CD4-positive, CD25-positive, alpha-beta regulatory T cell (primary cell): ENCODE measurements at regions not wholly inside any gene's neighbourhood (a gene's known extent, or its start where the extent isn't known, plus 50 kb on each side); places are given as distances from the start of the nearest gene placed in this dataset.

Experiments used
- ATAC-seq, 2 donors: fragments of 150-1000 bp; cut with Tn5 transposase; one replicate each; pipeline ENCODE4 v1.10.0; 2021; ENCODE audit warnings: low read depth in 2 of 2, moderate number of reproducible peaks in 2 of 2, moderate library complexity in 1 of 2
- DNase-seq, 3 donors: peaks; one replicate each; pipeline versions ENCODE4 v3.0.0 to v3.0.0-alpha.2; 2012 to 2022; ENCODE audit warnings: mixed read lengths in 1 of 3
- H3K27ac ChIP-seq: one replicate; pipeline ENCODE4 v1.7.0; 2013; ENCODE audit warnings: mild to moderate bottlenecking, low read length; ENCODE audit not compliant: insufficient read depth, poor library complexity, severe bottlenecking
- H3K27me3 ChIP-seq: one replicate; pipeline ENCODE4 v1.7.0; 2013; ENCODE audit warnings: low read length; ENCODE audit not compliant: control insufficient read depth, insufficient read depth
- H3K36me3 ChIP-seq: one replicate; pipeline ENCODE4 v1.7.0; 2013; ENCODE audit warnings: mild to moderate bottlenecking, low read length, moderate library complexity; ENCODE audit not compliant: control insufficient read depth, insufficient read depth
- H3K4me1 ChIP-seq: 2 replicates; pipeline ENCODE4 v1.7.0; 2013; ENCODE audit warnings: mild to moderate bottlenecking, low read length; ENCODE audit not compliant: insufficient read depth, control insufficient read depth, poor library complexity, severe bottlenecking
- H3K4me3 ChIP-seq: one replicate; pipeline ENCODE4 v1.7.0; 2013; ENCODE audit warnings: low read depth, mild to moderate bottlenecking, low read length, moderate library complexity
- H3K9me3 ChIP-seq, 2 experiments: 1 replicate in 1 of 2; 2 replicates in 1 of 2; pipeline ENCODE4 v1.7.0; 2013; ENCODE audit warnings: low read length in 2 of 2, mild to moderate bottlenecking in 1 of 2, moderate library complexity in 1 of 2; ENCODE audit not compliant: control insufficient read depth in 2 of 2
- H3K27ac Mint-ChIP-seq, 3 donors: one replicate each; pipeline ENCODE4 v1.8.0; 2020 to 2022; ENCODE audit warnings: mild to moderate bottlenecking in 3 of 3, mixed read lengths in 3 of 3, moderate library complexity in 2 of 3
- H3K27me3 Mint-ChIP-seq: one replicate; pipeline ENCODE4 v1.8.0; 2022; ENCODE audit warnings: mild to moderate bottlenecking, mixed read lengths
- H3K36me3 Mint-ChIP-seq: one replicate; pipeline ENCODE4 v1.8.0; 2020; ENCODE audit warnings: mixed read lengths
- H3K4me1 Mint-ChIP-seq, 4 donors: one replicate each; pipeline ENCODE4 v1.8.0; 2020 to 2022; ENCODE audit warnings: mixed read lengths in 4 of 4, mild to moderate bottlenecking in 1 of 4
- H3K4me3 Mint-ChIP-seq, 4 donors: one replicate each; pipeline ENCODE4 v1.8.0; 2020 to 2022; ENCODE audit warnings: mild to moderate bottlenecking in 4 of 4, mixed read lengths in 4 of 4, moderate library complexity in 3 of 4
- H3K9me3 Mint-ChIP-seq, 7 donors: one replicate each; pipeline ENCODE4 v1.8.0; 2020 to 2022; ENCODE audit warnings: mixed read lengths in 7 of 7, mild to moderate bottlenecking in 3 of 7, moderate library complexity in 2 of 7

- Histone ChIP-seq H3K9me3 (no peaks in the 10 kb centered on the region), H3K4me3 (no peak overlapping the region), H3K27ac (no peak overlapping the region), H3K27me3 (no peaks in the 10 kb centered on the region), H3K4me1 (no peaks in the 10 kb centered on the region), H3K36me3 (no peaks in the 10 kb centered on the region)
- Mint-ChIP-seq H3K4me1 (no peaks in the 10 kb centered on the region), H3K27ac (no peak overlapping the region), H3K9me3 (peaks cover 0 to 1% (median 0%) of the 10 kb centered on the region in 7 donors), H3K27me3 (no peaks in the 10 kb centered on the region), H3K36me3 (no peaks in the 10 kb centered on the region), H3K4me3 (no peak overlapping the region)
- DNase-seq, result no peak
- ATAC-seq, result no peak
These were observed 430.0 kb downstream of the FAM181B start for GRCh38 chr11:82303671-82304070.

GRCh38 chr11:82288471-82288870 is 445.2 kb downstream of the FAM181B start:
- H3K27ac ChIP-seq, result no peak overlapping the region
- no peak overlapping the region for H3K4me3 ChIP-seq
- no peaks in the 10 kb centered on the region for H3K9me3 ChIP-seq
- no peaks in the 10 kb centered on the region for H3K27me3 Mint-ChIP-seq
- no peaks in the 10 kb centered on the region for H3K4me1 ChIP-seq
- no peak for ATAC-seq
- H3K36me3 Mint-ChIP-seq, result no peaks in the 10 kb centered on the region
- DNase-seq, result no peak
- H3K9me3 Mint-ChIP-seq, result peaks cover 0 to 4% (median 3%) of the 10 kb centered on the region in 7 donors
- no peak overlapping the region for H3K27ac Mint-ChIP-seq
- no peaks in the 10 kb centered on the region for H3K36me3 ChIP-seq
- no peaks in the 10 kb centered on the region for H3K27me3 ChIP-seq
- no peaks in the 10 kb centered on the region for H3K4me1 Mint-ChIP-seq
- H3K4me3 Mint-ChIP-seq, result no peak overlapping the region

GRCh38 chr11:82270870-82271269 is 462.8 kb downstream of the FAM181B start:
- no peaks in the 10 kb centered on the region for H3K4me1 ChIP-seq
- no peak overlapping the region for H3K27ac ChIP-seq
- H3K9me3 ChIP-seq, result no peaks in the 10 kb centered on the region
- H3K27me3 Mint-ChIP-seq, result peaks cover 4% of the 10 kb centered on the region
- DNase-seq (no peak), ATAC-seq (no peak)
- H3K36me3 Mint-ChIP-seq, result no peaks in the 10 kb centered on the region
- no peaks in the 10 kb centered on the region for H3K4me1 Mint-ChIP-seq
- H3K9me3 Mint-ChIP-seq, result peaks cover 0 to 10% (median 2%) of the 10 kb centered on the region in 7 donors
- H3K36me3 ChIP-seq, result no peaks in the 10 kb centered on the region
- no peaks in the 10 kb centered on the region for H3K27me3 ChIP-seq
- no peak overlapping the region for H3K4me3 ChIP-seq
- no peak overlapping the region for H3K4me3 Mint-ChIP-seq
- H3K27ac Mint-ChIP-seq, result no peak overlapping the region

DNA sequence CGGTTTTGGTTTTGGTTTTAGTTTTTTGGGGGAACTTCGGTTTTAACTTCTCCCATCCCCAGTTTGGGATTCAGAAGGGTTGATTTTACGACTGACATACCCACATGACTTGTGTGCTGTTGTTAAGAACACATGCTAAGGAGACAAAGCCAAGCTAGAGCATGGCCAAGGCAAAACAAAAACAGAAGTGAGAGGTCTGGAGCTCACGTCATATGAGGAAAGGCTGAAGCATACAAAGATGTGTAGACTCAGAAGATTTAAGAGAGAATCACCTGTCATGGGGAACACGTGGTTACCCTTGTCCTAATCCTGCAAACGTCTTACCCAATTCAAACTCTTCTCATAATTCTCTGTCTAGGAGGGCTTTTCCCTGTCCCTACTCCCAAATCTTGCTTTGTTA is 465.0 kb downstream of the FAM181B start:
- Mint-ChIP-seq H3K27ac (no peak overlapping the region), H3K9me3 (peaks cover 0 to 5% (median 2%) of the 10 kb centered on the region in 7 donors), H3K36me3 (no peaks in the 10 kb centered on the region), H3K27me3 (peaks cover 4% of the 10 kb centered on the region), H3K4me3 (no peak overlapping the region), H3K4me1 (no peaks in the 10 kb centered on the region)
- Histone ChIP-seq H3K9me3 (no peaks in the 10 kb centered on the region), H3K4me3 (no peak overlapping the region), H3K4me1 (no peaks in the 10 kb centered on the region), H3K36me3 (no peaks in the 10 kb centered on the region), H3K27me3 (no peaks in the 10 kb centered on the region), H3K27ac (no peak overlapping the region)
- DNase-seq (no peak), ATAC-seq (no peak)

DNA sequence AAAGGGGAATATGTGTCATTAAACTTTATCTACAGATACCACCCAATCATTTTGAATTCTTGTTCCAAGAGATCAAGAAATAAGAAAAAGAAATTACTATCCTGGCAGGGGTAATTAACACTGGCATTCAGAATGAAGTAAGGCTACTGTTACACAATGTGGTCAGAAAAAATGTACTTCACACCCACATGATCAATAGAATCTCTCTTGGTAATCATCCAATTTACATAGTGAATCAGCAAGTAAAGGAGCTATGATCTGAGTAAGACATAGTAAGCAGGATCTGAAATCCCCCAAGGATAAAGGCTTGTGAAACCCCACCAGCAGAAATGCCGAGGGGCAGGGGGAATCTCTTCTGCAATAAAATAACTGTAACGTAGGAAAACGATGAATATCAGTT is 466.5 kb downstream of the FAM181B start:
- no peak overlapping the region for H3K4me3 ChIP-seq
- H3K36me3 ChIP-seq, result no peaks in the 10 kb centered on the region
- no peaks in the 10 kb centered on the region for H3K9me3 ChIP-seq
- no peak for ATAC-seq
- peaks cover 0 to 7% (median 0%) of the 10 kb centered on the region in 7 donors for H3K9me3 Mint-ChIP-seq
- no peaks in the 10 kb centered on the region for H3K4me1 Mint-ChIP-seq
- H3K4me3 Mint-ChIP-seq, result no peak overlapping the region
- H3K27me3 Mint-ChIP-seq, result peaks cover 2% of the 10 kb centered on the region
- DNase-seq, result no peak
- H3K4me1 ChIP-seq, result no peaks in the 10 kb centered on the region
- H3K27ac Mint-ChIP-seq, result no peak overlapping the region
- no peaks in the 10 kb centered on the region for H3K36me3 Mint-ChIP-seq
- no peaks in the 10 kb centered on the region for H3K27me3 ChIP-seq
- H3K27ac ChIP-seq, result no peak overlapping the region

DNA sequence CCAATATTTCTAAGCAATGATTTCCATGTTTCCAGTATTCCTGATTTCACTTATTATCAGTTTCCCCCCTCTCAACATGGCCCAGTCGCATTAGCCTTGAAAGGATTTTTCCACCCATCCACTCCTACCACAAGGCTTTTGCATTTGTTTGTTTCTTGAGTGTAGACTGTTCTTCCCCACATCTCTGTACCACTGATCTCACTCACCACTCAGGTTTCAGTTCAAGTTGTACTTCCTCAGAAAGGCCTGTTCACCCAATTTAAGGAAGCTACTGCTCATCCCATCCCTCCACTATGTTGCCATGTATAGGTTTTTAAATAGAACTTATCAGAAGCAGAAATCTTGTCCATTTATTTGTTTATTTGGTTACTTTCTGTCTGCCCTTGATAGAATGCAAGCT is 472.3 kb downstream of the FAM181B start:
- no peak for DNase-seq
- H3K4me1 Mint-ChIP-seq, result no peaks in the 10 kb centered on the region
- no peak for ATAC-seq
- H3K27me3 Mint-ChIP-seq, result no peaks in the 10 kb centered on the region
- H3K36me3 ChIP-seq, result no peaks in the 10 kb centered on the region
- H3K27ac Mint-ChIP-seq, result no peak overlapping the region
- no peaks in the 10 kb centered on the region for H3K4me1 ChIP-seq
- no peak overlapping the region for H3K4me3 Mint-ChIP-seq
- no peaks in the 10 kb centered on the region for H3K27me3 ChIP-seq
- no peaks in the 10 kb centered on the region for H3K36me3 Mint-ChIP-seq
- peaks cover 0 to 8% (median 1%) of the 10 kb centered on the region in 7 donors for H3K9me3 Mint-ChIP-seq
- H3K4me3 ChIP-seq, result no peak overlapping the region
- no peak overlapping the region for H3K27ac ChIP-seq
- H3K9me3 ChIP-seq, result no peaks in the 10 kb centered on the region

GRCh38 chr11:82250047-82250446 is 483.6 kb downstream of the FAM181B start:
- Mint-ChIP-seq H3K27ac (no peak overlapping the region), H3K9me3 (peaks cover 0 to 4% (median 1%) of the 10 kb centered on the region in 7 donors)

GRCh38 chr11:82246926-82247325 is 486.7 kb downstream of the FAM181B start:
- Histone ChIP-seq H3K27ac (no peak overlapping the region), H3K36me3 (no peaks in the 10 kb centered on the region), H3K4me1 (no peaks in the 10 kb centered on the region), H3K9me3 (no peaks in the 10 kb centered on the region), H3K27me3 (no peaks in the 10 kb centered on the region), H3K4me3 (no peak overlapping the region)
- DNase-seq (no peak), ATAC-seq (no peak)
- Mint-ChIP-seq H3K27me3 (no peaks in the 10 kb centered on the region), H3K4me1 (no peaks in the 10 kb centered on the region), H3K9me3 (peaks cover 0 to 4% (median 0%) of the 10 kb centered on the region in 7 donors), H3K27ac (no peak overlapping the region), H3K36me3 (no peaks in the 10 kb centered on the region), H3K4me3 (no peak overlapping the region)

More at GRCh38 chr11:82250047-82250446, 483.6 kb downstream of the FAM181B start:
- no peaks in the 10 kb centered on the region for H3K27me3 Mint-ChIP-seq
- H3K36me3 ChIP-seq, result no peaks in the 10 kb centered on the region
- no peaks in the 10 kb centered on the region for H3K4me1 Mint-ChIP-seq
- no peaks in the 10 kb centered on the region for H3K9me3 ChIP-seq
- no peak overlapping the region for H3K27ac ChIP-seq
- H3K4me3 Mint-ChIP-seq, result no peak overlapping the region
- no peaks in the 10 kb centered on the region for H3K27me3 ChIP-seq
- H3K36me3 Mint-ChIP-seq, result no peaks in the 10 kb centered on the region
- DNase-seq (no peak), ATAC-seq (no peak)
- H3K4me3 ChIP-seq, result no peak overlapping the region
- H3K4me1 ChIP-seq, result no peaks in the 10 kb centered on the region
